HG03571 (cell line): ENCODE measurements at regions not wholly inside any gene's neighbourhood (a gene's known extent, or its start where the extent isn't known, plus 50 kb on each side); places are given as distances from the start of the nearest gene placed in this dataset.

Source experiments
- ATAC-seq: cut with Tn5 transposase; IDR thresholded peaks from one replicate; pipeline ENCODE4 v1.9.1; 2021; ENCODE audit not compliant: unreplicated experiment

- ATAC-seq = no peak
These were observed 437.1 kb upstream of the USP15 start for GRCh38 chr12:61823102-61823501.

- ATAC-seq = no peak
These were observed 413.4 kb upstream of the USP15 start for GRCh38 chr12:61846765-61847164.

- ATAC-seq = no peak
These were observed 411.3 kb upstream of the USP15 start for GRCh38 chr12:61848893-61849292.

- no peak for ATAC-seq
These were observed 406.3 kb upstream of the USP15 start for GRCh38 chr12:61853945-61854344.

GRCh38 chr12:61854902-61855301 is 405.3 kb upstream of the USP15 start:
- ATAC-seq = no peak

GRCh38 chr12:61857968-61858367 is 402.2 kb upstream of the USP15 start:
- no peak for ATAC-seq

GRCh38 chr12:61860451-61860850 is 399.8 kb upstream of the USP15 start:
- no peak for ATAC-seq

GRCh38 chr12:61862986-61863385 is 397.2 kb upstream of the USP15 start:
- ATAC-seq = no peak

GRCh38 chr12:61863811-61864210 is 396.4 kb upstream of the USP15 start:
- no peak for ATAC-seq

- ATAC-seq = no peak
These were observed 390.4 kb upstream of the USP15 start for GRCh38 chr12:61869796-61870195.

GRCh38 chr12:61870658-61871484 is 389.3 kb upstream of the USP15 start:
- ATAC-seq = no peak

GRCh38 chr12:61871485-61871810 is 388.8 kb upstream of the USP15 start:
- no peak for ATAC-seq

GRCh38 chr12:61879229-61879628 is 381.0 kb upstream of the USP15 start:
- no peak for ATAC-seq

GRCh38 chr12:61880186-61880585 is 380.0 kb upstream of the USP15 start:
- no peak for ATAC-seq

- no peak for ATAC-seq
These were observed 368.6 kb upstream of the USP15 start for GRCh38 chr12:61891632-61892031.

GRCh38 chr12:61894168-61894567 is 366.0 kb upstream of the USP15 start:
- no peak for ATAC-seq

- no peak for ATAC-seq
These were observed 363.8 kb upstream of the USP15 start for GRCh38 chr12:61896436-61896835.

GRCh38 chr12:61902403-61902802 is 357.8 kb upstream of the USP15 start:
- no peak for ATAC-seq

GRCh38 chr12:61911113-61911512 is 349.1 kb upstream of the USP15 start:
- ATAC-seq = no peak

GRCh38 chr12:61915420-61915819 is 344.8 kb upstream of the USP15 start:
- no peak for ATAC-seq

GRCh38 chr12:61916831-61917230 is 343.4 kb upstream of the USP15 start:
- ATAC-seq = no peak

GRCh38 chr12:61919686-61920085 is 340.5 kb upstream of the USP15 start:
- ATAC-seq = no peak

GRCh38 chr12:61920230-61920629 is 340.0 kb upstream of the USP15 start:
- ATAC-seq = no peak
